Heart left ventricle (tissue), 16 donors: ENCODE measurements at regions not wholly inside any gene's neighbourhood (a gene's known extent, or its start where the extent isn't known, plus 50 kb on each side); places are given as distances from the start of the nearest gene placed in this dataset.

Experiments used
- ATAC-seq, 4 donors: fragments of 200-7000 bp; cut with Tn5 transposase; one replicate each; pipeline ENCODE4 v1.9.1; 2020 to 2022; ENCODE audit warnings: moderate library complexity in 4 of 4, mild to moderate bottlenecking in 3 of 4, moderate number of reproducible peaks in 1 of 4
- DNase-seq, 5 donors: peaks; one replicate each; pipeline ENCODE4 v3.0.0-alpha.2; 2020
- H3K27ac ChIP-seq, 12 donors: fragments of 200-600 bp; sonication (generic) in 4 of 12; one replicate each; pipeline versions ENCODE4 v1.5.0 to v1.8.0; 2016 to 2022; ENCODE audit warnings: mild to moderate bottlenecking in 2 of 12
- H3K27me3 ChIP-seq, 9 donors: fragments of 200-600 bp; sonication (generic) in 2 of 9; one replicate each; pipeline versions ENCODE4 v1.5.1 to v1.8.0; 2016 to 2022; ENCODE audit warnings: mild to moderate bottlenecking in 3 of 9
- H3K36me3 ChIP-seq, 9 donors: fragments of 200-600 bp; sonication (generic) in 2 of 9; one replicate each; pipeline versions ENCODE4 v1.5.0 to v1.8.0; 2018 to 2022; ENCODE audit warnings: mild to moderate bottlenecking in 2 of 9
- H3K4me1 ChIP-seq, 12 donors: fragments of 200-600 bp; sonication (generic) in 4 of 12; one replicate each; pipeline versions ENCODE4 v1.5.0 to v1.8.0; 2016 to 2022; ENCODE audit warnings: mild to moderate bottlenecking in 3 of 12
- H3K4me3 ChIP-seq, 12 donors: fragments of 200-600 bp; sonication (generic) in 4 of 12; one replicate each; pipeline versions ENCODE4 v1.5.0 to v1.8.0; 2017 to 2022; ENCODE audit warnings: mild to moderate bottlenecking in 9 of 12, moderate library complexity in 4 of 12
- H3K9me3 ChIP-seq, 12 donors: fragments of 200-600 bp; sonication (generic) in 4 of 12; one replicate each; pipeline versions ENCODE4 v1.5.0 to v1.8.0; 2016 to 2022; ENCODE audit warnings: mild to moderate bottlenecking in 1 of 12
- POLR2A ChIP-seq, 2 donors: fragments of 450-650 bp; IDR thresholded peaks; one replicate each; pipeline ENCODE4 v1.6.1; 2017; ENCODE audit warnings: antibody characterized with exemption in 2 of 2, mild to moderate bottlenecking in 2 of 2, moderate library complexity in 2 of 2
- WGBS, 4 donors: extraction: QIAGEN DNeasy Blood & Tissue Kit in 2 of 4; methylation state at CpG; one replicate each; pipeline versions ENCODE4 v1.1.5 to v1.1.7; 2013 to 2018; 5-methylcytosine and 5-hydroxymethylcytosine counted together
- intact Hi-C, 10 donors: fragments of 100-400 bp; cut with DNase I; formaldehyde crosslinking; loops; one replicate each; pipeline versions ENCODE4 v1.11.1 to v1.14.2; 2022
- TF ChIP-seq, protein P1 (sequence below), 12 donors: fragments of 200-600 bp; sonication (generic) in 4 of 12; IDR thresholded peaks; one replicate each; pipeline versions ENCODE4 v1.5.0 to v1.8.0; 2018 to 2022; ENCODE audit warnings: antibody characterized with exemption in 12 of 12, mild to moderate bottlenecking in 5 of 12
- donor health status: ischemic (EF 13 %, LVEDD 7.1; RV severe dilation, severe dysfunction).
- donor health status: healthy with polysubstance abuse.
- donor health status: DM: no; HTN: yes; CAD: no.
- donor health status: DM: no; HTN: no; CAD: no.
- donor health status: ischemic (EF 25% LVEDD 6.9; RV normal size, moderate dysfunction).
- donor health status: ischemic (EF 25% LVEDD 5.7; RV mildly dilated, moderate dysfunction).
- donor health status: healthy.
- donor health status: DM: yes; HTN: yes; CAD: no.
- donor health status: ischemic (EF 35%, LVEDD 5.7; RV mildly dilated, moderate dysfunction).
- donor health status: nonischemic (EF 11% LVEDD 7.7; RV severe dilation, severe dysfunction).
- donor health status: DM: yes; HTN: yes; CAD: no.
- donor health status: PGD.
- donor health status: ischemic (EF 29% LVEDD 5.4; RV normal size, mild dysfunction).
- donor health status: nonischemic (EF 23%, LVEDD 6.1; RV moderate dilation, normal function).

DNA sequence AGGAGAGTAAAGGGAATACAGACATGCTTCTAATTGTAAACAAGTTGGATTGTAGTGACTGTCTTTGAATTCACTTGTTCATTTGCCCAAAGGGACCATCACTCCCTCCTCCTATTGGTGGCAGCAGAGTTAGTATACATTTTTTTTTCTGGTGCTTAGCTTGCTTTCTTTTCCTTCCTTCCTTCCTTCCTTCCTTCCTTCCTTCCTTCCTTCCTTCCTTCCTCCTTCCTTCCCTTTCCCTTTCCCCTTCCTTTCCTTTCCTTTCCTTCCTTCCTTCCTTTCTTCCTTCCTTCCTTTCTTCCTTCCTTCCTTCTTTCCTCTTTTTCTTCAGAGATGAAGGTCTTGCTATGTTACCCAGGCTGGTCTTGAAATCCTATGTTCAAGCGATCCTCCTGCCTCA is 94.8 kb upstream of the ATP6AP2 start:
- DNase-seq (no peak), ATAC-seq (no peak)
- 85 to 100% (median 99%) methylated on average over 1 of the region's 1 CpG for WGBS, 4 donors
- Histone ChIP-seq H3K9me3 (peaks cover 0 to 15% (median 0%) of the 10 kb centered on the region in 12 donors), H3K36me3 (no peaks in the 10 kb centered on the region), H3K4me1 (no peaks in the 10 kb centered on the region), H3K27me3 (peaks cover 0 to 23% (median 0%) of the 10 kb centered on the region in 9 donors), H3K4me3 (no peak overlapping the region), H3K27ac (no peak overlapping the region)
- intact Hi-C loops = no loop called here
- TF ChIP-seq POLR2A (IDR thresholded peaks at IDR 0.05) = no peak
- TF ChIP-seq, protein P1, sequence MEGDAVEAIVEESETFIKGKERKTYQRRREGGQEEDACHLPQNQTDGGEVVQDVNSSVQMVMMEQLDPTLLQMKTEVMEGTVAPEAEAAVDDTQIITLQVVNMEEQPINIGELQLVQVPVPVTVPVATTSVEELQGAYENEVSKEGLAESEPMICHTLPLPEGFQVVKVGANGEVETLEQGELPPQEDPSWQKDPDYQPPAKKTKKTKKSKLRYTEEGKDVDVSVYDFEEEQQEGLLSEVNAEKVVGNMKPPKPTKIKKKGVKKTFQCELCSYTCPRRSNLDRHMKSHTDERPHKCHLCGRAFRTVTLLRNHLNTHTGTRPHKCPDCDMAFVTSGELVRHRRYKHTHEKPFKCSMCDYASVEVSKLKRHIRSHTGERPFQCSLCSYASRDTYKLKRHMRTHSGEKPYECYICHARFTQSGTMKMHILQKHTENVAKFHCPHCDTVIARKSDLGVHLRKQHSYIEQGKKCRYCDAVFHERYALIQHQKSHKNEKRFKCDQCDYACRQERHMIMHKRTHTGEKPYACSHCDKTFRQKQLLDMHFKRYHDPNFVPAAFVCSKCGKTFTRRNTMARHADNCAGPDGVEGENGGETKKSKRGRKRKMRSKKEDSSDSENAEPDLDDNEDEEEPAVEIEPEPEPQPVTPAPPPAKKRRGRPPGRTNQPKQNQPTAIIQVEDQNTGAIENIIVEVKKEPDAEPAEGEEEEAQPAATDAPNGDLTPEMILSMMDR (IDR thresholded peaks at IDR 0.05) = no peak

DNA sequence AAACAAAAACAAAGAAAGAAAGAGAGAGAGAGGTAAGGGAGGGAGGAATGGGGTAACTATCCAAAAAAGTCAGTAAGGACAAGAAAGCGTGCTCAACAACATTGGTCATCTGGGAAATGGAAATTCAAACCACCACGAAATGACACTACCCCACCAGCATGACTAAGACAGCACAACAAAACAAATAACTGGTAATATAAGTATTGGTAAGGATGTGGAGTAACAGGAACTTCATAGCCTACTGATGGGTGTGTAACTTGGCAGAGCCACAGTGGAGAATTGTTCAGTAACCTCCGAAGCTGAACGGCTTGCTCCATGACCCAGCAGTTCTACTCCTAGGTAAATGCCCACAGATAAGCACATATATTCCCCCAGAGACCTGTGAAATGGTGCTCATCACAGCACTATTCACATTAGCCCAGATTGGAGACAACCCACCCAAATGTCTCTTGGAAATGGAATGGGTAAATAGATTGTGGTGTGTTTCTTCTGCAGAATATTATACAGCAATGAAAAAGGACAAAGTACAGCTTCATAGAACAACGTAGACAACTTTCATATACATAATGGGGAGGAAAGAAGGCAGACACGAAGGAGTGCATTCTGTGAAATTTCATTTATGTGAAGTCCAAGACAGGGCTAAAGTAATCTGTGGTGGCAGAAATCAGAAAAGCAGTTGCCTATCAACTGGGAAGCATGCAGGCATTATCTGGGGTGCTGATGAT is 95.5 kb upstream of the ATP6AP2 start:
- Histone ChIP-seq H3K27me3 (peaks cover 0 to 24% (median 0%) of the 10 kb centered on the region in 9 donors), H3K36me3 (no peaks in the 10 kb centered on the region), H3K27ac (no peak overlapping the region), H3K4me1 (no peaks in the 10 kb centered on the region), H3K9me3 (peaks cover 0 to 15% (median 0%) of the 10 kb centered on the region in 12 donors), H3K4me3 (no peak overlapping the region)
- intact Hi-C loops = no loop called here
- DNase-seq = no peak
- ATAC-seq = no peak
- WGBS, 4 donors = 73 to 89% (median 82%) methylated on average over 6 of the region's 6 CpGs
- no peak for TF ChIP-seq POLR2A (IDR thresholded peaks at IDR 0.05)
- TF ChIP-seq, protein P1 (IDR thresholded peaks at IDR 0.05) = no peak

DNA sequence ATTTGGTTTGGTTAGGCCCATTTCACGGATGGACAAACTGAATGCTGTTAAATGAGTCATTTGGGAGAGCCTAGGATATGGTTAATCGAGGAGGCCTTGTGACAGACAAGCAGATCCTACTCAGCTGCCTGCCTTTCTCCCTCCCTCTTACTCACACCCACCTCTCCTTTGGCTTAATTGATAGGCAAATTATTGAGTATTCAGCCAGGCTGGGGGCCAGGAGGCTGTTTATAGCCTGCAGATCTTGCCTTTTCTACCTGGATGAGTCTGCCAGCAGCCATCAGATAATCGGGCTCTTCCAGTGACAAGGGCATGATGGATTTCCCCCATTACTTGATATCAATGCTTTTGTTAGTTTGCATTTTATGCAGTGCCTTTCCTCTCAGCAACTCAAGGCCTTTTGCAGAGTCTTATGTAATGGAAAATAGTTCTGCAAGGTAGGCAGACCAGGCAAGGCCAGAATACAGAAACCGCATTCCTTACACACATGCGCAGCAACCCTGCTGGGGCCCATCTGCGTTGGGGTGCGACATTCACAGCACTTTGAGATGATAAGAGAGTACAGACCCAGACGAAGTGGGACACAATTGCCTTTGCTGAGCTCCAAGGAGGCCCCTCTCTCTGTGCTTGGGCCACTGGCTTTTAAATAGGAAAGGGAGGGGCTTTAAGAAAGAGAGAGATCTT is 96.2 kb upstream of the ATP6AP2 start:
- WGBS, 4 donors = 58 to 68% (median 65%) methylated on average over 8 of the region's 8 CpGs
- intact Hi-C loops = no loop called here
- DNase-seq (no peak), ATAC-seq (no peak)
- TF ChIP-seq POLR2A (IDR thresholded peaks at IDR 0.05) = no peak
- TF ChIP-seq, protein P1 (IDR thresholded peaks at IDR 0.05) = no peak
- H3K4me1 ChIP-seq = no peaks in the 10 kb centered on the region
- peaks cover 0 to 18% (median 0%) of the 10 kb centered on the region in 12 donors for H3K9me3 ChIP-seq
- no peaks in the 10 kb centered on the region for H3K36me3 ChIP-seq
- peaks cover 0 to 23% (median 0%) of the 10 kb centered on the region in 9 donors for H3K27me3 ChIP-seq
- H3K4me3 ChIP-seq = no peak overlapping the region
- no peak overlapping the region for H3K27ac ChIP-seq

DNA sequence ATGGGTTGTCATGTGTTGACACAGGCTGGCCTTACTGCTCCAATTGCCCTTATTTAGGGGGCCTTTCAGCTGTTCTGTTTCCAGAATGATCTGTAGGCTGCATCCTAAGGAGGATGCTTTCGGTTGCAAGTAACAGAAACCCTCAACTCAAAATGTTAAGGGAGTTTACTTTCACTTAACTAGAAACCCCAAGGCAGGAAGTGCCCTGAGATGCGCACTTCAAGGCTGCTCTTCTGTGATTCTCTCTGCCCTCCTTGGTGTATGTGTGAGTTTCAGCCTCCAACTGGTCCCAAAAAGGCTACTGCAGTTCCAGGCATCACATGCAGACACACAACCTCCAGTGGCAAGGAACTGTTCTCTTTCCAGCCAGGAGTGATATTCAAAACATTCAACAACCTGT is 97.3 kb upstream of the ATP6AP2 start:
- TF ChIP-seq, protein P1 (IDR thresholded peaks at IDR 0.05) = no peak
- H3K27me3 ChIP-seq = peaks cover 0 to 28% (median 0%) of the 10 kb centered on the region in 9 donors
- 89 to 100% (median 97%) methylated on average over 2 of the region's 2 CpGs for WGBS, 4 donors
- H3K4me3 ChIP-seq = no peak overlapping the region
- intact Hi-C loops = no loop called here
- H3K9me3 ChIP-seq = peaks cover 0 to 20% (median 0%) of the 10 kb centered on the region in 12 donors
- no peaks in the 10 kb centered on the region for H3K4me1 ChIP-seq
- ATAC-seq (no peak), DNase-seq (no peak)
- H3K27ac ChIP-seq = no peak overlapping the region
- no peaks in the 10 kb centered on the region for H3K36me3 ChIP-seq
